ENCODE measurements at regions not wholly inside any gene's neighbourhood (a gene's known extent, or its start where the extent isn't known, plus 50 kb on each side); places are given as distances from the start of the nearest gene placed in this dataset.

- TF ChIP-seq CTCF (conservative IDR thresholded peaks at IDR 0.05) (no peak), EZH2 (IDR thresholded peaks at IDR 0.05; ENCODE audit: low read depth) (no peak)
Observed at GRCh38 chr10:4326647-4327046, 499.4 kb upstream of the AKR1E2 start.
